Activated T-helper 17 cell treated with anti-CD3 and anti-CD28 coated beads, Interleukin-2, amount 50 U/mL, for 72 hours (primary cell): ENCODE measurements at regions not wholly inside any gene's neighbourhood (a gene's known extent, or its start where the extent isn't known, plus 50 kb on each side); places are given as distances from the start of the nearest gene placed in this dataset.

Source experiments
- ATAC-seq: fragments of 150-1000 bp; cut with Tn5 transposase; replicated peaks from 2 replicates; pipeline ENCODE4 v1.10.0; 2021; ENCODE audit warnings: mild to moderate bottlenecking, moderate library complexity
- H3K27ac Mint-ChIP-seq: one replicate; pipeline ENCODE4 v1.8.0; 2022; ENCODE audit warnings: mixed read lengths
- H3K27me3 Mint-ChIP-seq: one replicate; pipeline ENCODE4 v1.8.0; 2022; ENCODE audit warnings: mixed read lengths
- H3K36me3 Mint-ChIP-seq: one replicate; pipeline ENCODE4 v1.8.0; 2022; ENCODE audit warnings: low read depth, mild to moderate bottlenecking, mixed read lengths
- H3K4me1 Mint-ChIP-seq: one replicate; pipeline ENCODE4 v1.8.0; 2022; ENCODE audit warnings: mixed read lengths
- H3K4me3 Mint-ChIP-seq: one replicate; pipeline ENCODE4 v1.8.0; 2022; ENCODE audit warnings: mild to moderate bottlenecking, mixed read lengths
- H3K9me3 Mint-ChIP-seq: one replicate; pipeline ENCODE4 v1.8.0; 2022; ENCODE audit warnings: mixed read lengths

- H3K9me3 Mint-ChIP-seq, result peaks cover 7% of the 10 kb centered on the region
- H3K36me3 Mint-ChIP-seq, result no peaks in the 10 kb centered on the region
- no peak for ATAC-seq
- H3K27me3 Mint-ChIP-seq, result no peaks in the 10 kb centered on the region
- H3K4me1 Mint-ChIP-seq, result no peaks in the 10 kb centered on the region
- H3K27ac Mint-ChIP-seq, result no peak overlapping the region
- H3K4me3 Mint-ChIP-seq, result no peak overlapping the region
Observed at GRCh38 chr3:31331278-31331677, 201.4 kb upstream of the STT3B start.

- H3K27ac Mint-ChIP-seq, result no peak overlapping the region
- ATAC-seq, result no peak
- H3K4me1 Mint-ChIP-seq, result no peaks in the 10 kb centered on the region
- no peaks in the 10 kb centered on the region for H3K27me3 Mint-ChIP-seq
- no peaks in the 10 kb centered on the region for H3K36me3 Mint-ChIP-seq
- no peak overlapping the region for H3K4me3 Mint-ChIP-seq
- peaks cover 10% of the 10 kb centered on the region for H3K9me3 Mint-ChIP-seq
Observed at GRCh38 chr3:31341130-31341529, 191.6 kb upstream of the STT3B start.

- Mint-ChIP-seq H3K4me1 (peaks cover 5% of the 10 kb centered on the region), H3K9me3 (peaks cover 10% of the 10 kb centered on the region), H3K27ac (no peak overlapping the region)
Observed at GRCh38 chr3:31343075-31343474, 189.7 kb upstream of the STT3B start.

GRCh38 chr3:31345581-31345980 is 187.1 kb upstream of the STT3B start:
- H3K9me3 Mint-ChIP-seq, result peaks cover 10% of the 10 kb centered on the region
- H3K27ac Mint-ChIP-seq, result no peak overlapping the region
- H3K4me3 Mint-ChIP-seq, result no peak overlapping the region
- no peaks in the 10 kb centered on the region for H3K36me3 Mint-ChIP-seq
- ATAC-seq, result no peak
- peaks cover 6% of the 10 kb centered on the region for H3K4me1 Mint-ChIP-seq
- H3K27me3 Mint-ChIP-seq, result no peaks in the 10 kb centered on the region

More at GRCh38 chr3:31343075-31343474, 189.7 kb upstream of the STT3B start:
- Mint-ChIP-seq H3K4me3 (no peak overlapping the region), H3K36me3 (no peaks in the 10 kb centered on the region), H3K27me3 (no peaks in the 10 kb centered on the region)
- no peak for ATAC-seq

- Mint-ChIP-seq H3K4me3 (no peak overlapping the region), H3K4me1 (peaks cover 6% of the 10 kb centered on the region), H3K27ac (no peak overlapping the region), H3K9me3 (peaks cover 10% of the 10 kb centered on the region), H3K27me3 (no peaks in the 10 kb centered on the region), H3K36me3 (no peaks in the 10 kb centered on the region)
- ATAC-seq, result no peak
Observed at GRCh38 chr3:31346542-31346979, 186.2 kb upstream of the STT3B start.

- Mint-ChIP-seq H3K4me3 (no peak overlapping the region), H3K4me1 (peaks cover 6% of the 10 kb centered on the region), H3K27ac (no peak overlapping the region), H3K27me3 (no peaks in the 10 kb centered on the region), H3K9me3 (peaks cover 11% of the 10 kb centered on the region), H3K36me3 (no peaks in the 10 kb centered on the region)
- no peak for ATAC-seq
Observed at GRCh38 chr3:31349001-31349748, 183.6 kb upstream of the STT3B start.

GRCh38 chr3:31350307-31350706 is 182.4 kb upstream of the STT3B start:
- peaks cover 7% of the 10 kb centered on the region for H3K9me3 Mint-ChIP-seq
- peaks cover 6% of the 10 kb centered on the region for H3K4me1 Mint-ChIP-seq
- H3K27me3 Mint-ChIP-seq, result no peaks in the 10 kb centered on the region
- no peaks in the 10 kb centered on the region for H3K36me3 Mint-ChIP-seq
- no peak for ATAC-seq
- no peak overlapping the region for H3K4me3 Mint-ChIP-seq
- no peak overlapping the region for H3K27ac Mint-ChIP-seq

GRCh38 chr3:31352331-31352730 is 180.4 kb upstream of the STT3B start:
- Mint-ChIP-seq H3K4me1 (peaks cover 12% of the 10 kb centered on the region), H3K27ac (no peak overlapping the region), H3K36me3 (no peaks in the 10 kb centered on the region), H3K4me3 (no peak overlapping the region), H3K9me3 (peaks cover 7% of the 10 kb centered on the region), H3K27me3 (no peaks in the 10 kb centered on the region)
- no peak for ATAC-seq

GRCh38 chr3:31353166-31353565 is 179.6 kb upstream of the STT3B start:
- H3K4me3 Mint-ChIP-seq, result no peak overlapping the region
- ATAC-seq, result no peak
- peaks cover 7% of the 10 kb centered on the region for H3K9me3 Mint-ChIP-seq
- H3K36me3 Mint-ChIP-seq, result no peaks in the 10 kb centered on the region
- H3K27me3 Mint-ChIP-seq, result no peaks in the 10 kb centered on the region
- peaks cover 12% of the 10 kb centered on the region for H3K4me1 Mint-ChIP-seq
- no peak overlapping the region for H3K27ac Mint-ChIP-seq

GRCh38 chr3:31354373-31354772 is 178.4 kb upstream of the STT3B start:
- Mint-ChIP-seq H3K27me3 (no peaks in the 10 kb centered on the region), H3K9me3 (peaks cover 7% of the 10 kb centered on the region), H3K4me1 (peaks cover 12% of the 10 kb centered on the region), H3K27ac (no peak overlapping the region), H3K36me3 (no peaks in the 10 kb centered on the region), H3K4me3 (no peak overlapping the region)
- ATAC-seq, result no peak

GRCh38 chr3:31355807-31356206 is 176.9 kb upstream of the STT3B start:
- Mint-ChIP-seq H3K4me1 (peaks cover 13% of the 10 kb centered on the region), H3K27ac (no peak overlapping the region), H3K27me3 (no peaks in the 10 kb centered on the region), H3K9me3 (peaks cover 7% of the 10 kb centered on the region), H3K4me3 (no peak overlapping the region), H3K36me3 (no peaks in the 10 kb centered on the region)
- no peak for ATAC-seq

- ATAC-seq, result peak; percentile 16
- Mint-ChIP-seq H3K4me3 (peak overlapping the region; percentile 32), H3K9me3 (peaks cover 6% of the 10 kb centered on the region), H3K36me3 (no peaks in the 10 kb centered on the region), H3K27ac (peak overlapping the region; percentile 68), H3K4me1 (peaks cover 18% of the 10 kb centered on the region), H3K27me3 (no peaks in the 10 kb centered on the region)
Observed at GRCh38 chr3:31356941-31357340, 175.8 kb upstream of the STT3B start.

- Mint-ChIP-seq H3K4me3 (peak overlapping the region; percentile 32), H3K27me3 (no peaks in the 10 kb centered on the region), H3K4me1 (peaks cover 18% of the 10 kb centered on the region), H3K36me3 (no peaks in the 10 kb centered on the region), H3K27ac (peak overlapping the region; percentile 68), H3K9me3 (peaks cover under 1% of the 10 kb centered on the region)
- ATAC-seq, result peak; percentile 89
Observed at GRCh38 chr3:31357451-31357850, 175.3 kb upstream of the STT3B start.

- H3K27ac Mint-ChIP-seq, result no peak overlapping the region
- H3K9me3 Mint-ChIP-seq, result no peaks in the 10 kb centered on the region
- H3K4me1 Mint-ChIP-seq, result peaks cover 18% of the 10 kb centered on the region
- H3K4me3 Mint-ChIP-seq, result no peak overlapping the region
- H3K27me3 Mint-ChIP-seq, result no peaks in the 10 kb centered on the region
- no peaks in the 10 kb centered on the region for H3K36me3 Mint-ChIP-seq
- peak; percentile 48 for ATAC-seq
Observed at GRCh38 chr3:31358473-31359070, 174.2 kb upstream of the STT3B start.
